ENCODE measurements at regions not wholly inside any gene's neighbourhood (a gene's known extent, or its start where the extent isn't known, plus 50 kb on each side); places are given as distances from the start of the nearest gene placed in this dataset.

- Mint-ChIP-seq H3K9me3 (ENCODE audit: unreplicated experiment) (peaks cover 1% of the 10 kb centered on the region), H3K27me3 (ENCODE audit: unreplicated experiment) (no peaks in the 10 kb centered on the region), H3K27ac (ENCODE audit: unreplicated experiment) (no peak overlapping the region), H3K36me3 (ENCODE audit: unreplicated experiment) (peaks cover 12% of the 10 kb centered on the region), H3K4me1 (ENCODE audit: low read depth, unreplicated experiment) (peaks cover 7% of the 10 kb centered on the region), H3K4me3 (ENCODE audit: unreplicated experiment) (no peak overlapping the region)
- DNase-seq, result no peak
- no peak for TF ChIP-seq CTCF (IDR thresholded peaks at IDR 0.05; ENCODE audit: partially characterized antibody, unreplicated experiment)
Observed at GRCh38 chr4:171353535-171353934, 459.7 kb upstream of the GALNTL6 start.

GRCh38 chr4:171348090-171348489 lies 465.1 kb upstream of the GALNTL6 start:
- H3K4me1 Mint-ChIP-seq (ENCODE audit: low read depth, unreplicated experiment), result peaks cover 12% of the 10 kb centered on the region
- no peaks in the 10 kb centered on the region for H3K27me3 Mint-ChIP-seq (ENCODE audit: unreplicated experiment)
- H3K27ac Mint-ChIP-seq (ENCODE audit: unreplicated experiment), result no peak overlapping the region
- no peaks in the 10 kb centered on the region for H3K9me3 Mint-ChIP-seq (ENCODE audit: unreplicated experiment)
- no peak overlapping the region for H3K4me3 Mint-ChIP-seq (ENCODE audit: unreplicated experiment)
- no peak for DNase-seq
- TF ChIP-seq CTCF (IDR thresholded peaks at IDR 0.05; ENCODE audit: partially characterized antibody, unreplicated experiment), result no peak
- H3K36me3 Mint-ChIP-seq (ENCODE audit: unreplicated experiment), result no peaks in the 10 kb centered on the region

- peaks cover 7% of the 10 kb centered on the region for H3K9me3 Mint-ChIP-seq (ENCODE audit: unreplicated experiment)
- H3K27me3 Mint-ChIP-seq (ENCODE audit: unreplicated experiment), result peaks cover 2% of the 10 kb centered on the region
- peak overlapping the region; percentile 63 for H3K4me3 Mint-ChIP-seq (ENCODE audit: unreplicated experiment)
- peak; percentile 17 for DNase-seq
- H3K36me3 Mint-ChIP-seq (ENCODE audit: unreplicated experiment), result no peaks in the 10 kb centered on the region
- H3K27ac Mint-ChIP-seq (ENCODE audit: unreplicated experiment), result peak overlapping the region; percentile 85
- peaks cover 24% of the 10 kb centered on the region for H3K4me1 Mint-ChIP-seq (ENCODE audit: low read depth, unreplicated experiment)
- TF ChIP-seq CTCF (IDR thresholded peaks at IDR 0.05; ENCODE audit: partially characterized antibody, unreplicated experiment), result no peak
Observed at GRCh38 chr4:171342646-171343045, 470.6 kb upstream of the GALNTL6 start.

GRCh38 chr4:171340258-171340657 lies 472.9 kb upstream of the GALNTL6 start:
- peaks cover 2% of the 10 kb centered on the region for H3K27me3 Mint-ChIP-seq (ENCODE audit: unreplicated experiment)
- H3K4me3 Mint-ChIP-seq (ENCODE audit: unreplicated experiment), result no peak overlapping the region
- H3K36me3 Mint-ChIP-seq (ENCODE audit: unreplicated experiment), result no peaks in the 10 kb centered on the region
- H3K9me3 Mint-ChIP-seq (ENCODE audit: unreplicated experiment), result peaks cover 7% of the 10 kb centered on the region
- DNase-seq, result peak; percentile 32
- TF ChIP-seq CTCF (IDR thresholded peaks at IDR 0.05; ENCODE audit: partially characterized antibody, unreplicated experiment), result no peak
- peaks cover 19% of the 10 kb centered on the region for H3K4me1 Mint-ChIP-seq (ENCODE audit: low read depth, unreplicated experiment)
- peak overlapping the region; percentile 5 for H3K27ac Mint-ChIP-seq (ENCODE audit: unreplicated experiment)

GRCh38 chr4:171334549-171334948 lies 478.7 kb upstream of the GALNTL6 start:
- peaks cover 5% of the 10 kb centered on the region for H3K9me3 Mint-ChIP-seq (ENCODE audit: unreplicated experiment)
- peaks cover 2% of the 10 kb centered on the region for H3K27me3 Mint-ChIP-seq (ENCODE audit: unreplicated experiment)
- peaks cover 2% of the 10 kb centered on the region for H3K4me1 Mint-ChIP-seq (ENCODE audit: low read depth, unreplicated experiment)
- no peak overlapping the region for H3K4me3 Mint-ChIP-seq (ENCODE audit: unreplicated experiment)
- H3K36me3 Mint-ChIP-seq (ENCODE audit: unreplicated experiment), result peaks cover 14% of the 10 kb centered on the region
- no peak for DNase-seq
- H3K27ac Mint-ChIP-seq (ENCODE audit: unreplicated experiment), result no peak overlapping the region
- TF ChIP-seq CTCF (IDR thresholded peaks at IDR 0.05; ENCODE audit: partially characterized antibody, unreplicated experiment), result no peak
